A549 (cell line): ENCODE measurements at regions not wholly inside any gene's neighbourhood (a gene's known extent, or its start where the extent isn't known, plus 50 kb on each side); places are given as distances from the start of the nearest gene placed in this dataset.

Experiments used
- ATAC-seq, 2 experiments: fragments of 200-7000 bp in 1 of 2; fragments of >200 bp in 1 of 2; cut with Nextera tagmentation in 1 of 2; cut with Tn5 transposase in 1 of 2; 3 replicates each; pipeline versions ENCODE4 v1.8.0 to v1.9.1; 2018 to 2020; ENCODE audit warnings: mild to moderate bottlenecking in 1 of 2, moderate library complexity in 1 of 2
- CTCF ChIA-PET: fragments of 300-600 bp; sonication (Branson Sonifier 250); formaldehyde crosslinking; extraction: SDS; loops from one replicate; lab custom pipeline; 2021; ENCODE audit warnings: antibody characterized with exemption, inconsistent platforms; lab: Yijun Ruan, JAX
- POLR2A ChIA-PET: fragments of 350-600 bp; formaldehyde crosslinking; extraction: SDS; loops from one replicate; lab custom pipeline; 2021; ENCODE audit warnings: antibody characterized with exemption, inconsistent platforms; lab: Yijun Ruan, JAX
- DNase-seq, 2 experiments: peaks; one replicate each; pipeline versions ENCODE4 v3.0.0 to v3.0.0-alpha.2; 2011 to 2016; ENCODE audit warnings: low read depth in 1 of 2, low spot score in 1 of 2
- FAIRE-seq: peaks from 2 replicates; lab custom pipeline; 2011; peaks lifted over from hg19 to GRCh38; lab: Jason Lieb, UNC
- H3K27ac ChIP-seq, 2 experiments: fragments of >200 bp; sonication (Bioruptor Twin); formaldehyde crosslinking; 3 replicates each; pipeline ENCODE4 v1.5.1; 2016 to 2017
- H3K4me1 ChIP-seq: fragments of >200 bp; sonication (Bioruptor Twin); formaldehyde crosslinking; 3 replicates; pipeline ENCODE4 v1.6.1; 2016
- H3K4me2 ChIP-seq: fragments of >200 bp; sonication (Bioruptor Twin); formaldehyde crosslinking; 3 replicates; pipeline ENCODE4 v1.6.1; 2016
- H3K4me3 ChIP-seq: fragments of >200 bp; sonication (Bioruptor Twin); formaldehyde crosslinking; 3 replicates; pipeline ENCODE4 v1.5.1; 2016
- H3K9me3 ChIP-seq: fragments of >200 bp; sonication (Bioruptor Twin); formaldehyde crosslinking; 3 replicates; pipeline ENCODE4 v1.6.1; 2016
- BHLHE40 ChIP-seq: IDR thresholded peaks from 2 replicates; pipeline ENCODE4 v1.6.1; 2012; ENCODE audit warnings: low read depth, low read length, inconsistent platforms
- CBX2 ChIP-seq: fragments of 200-600 bp; sonication (generic); IDR thresholded peaks from 2 replicates; pipeline ENCODE4 v1.6.1; 2016; ENCODE audit warnings: low read depth, mild to moderate bottlenecking, borderline replicate concordance
- CBX8 ChIP-seq: fragments of 200-600 bp; sonication (generic); IDR thresholded peaks from 2 replicates; pipeline ENCODE4 v1.6.1; 2016
- CHD4 ChIP-seq: fragments of 200-600 bp; sonication (generic); IDR thresholded peaks from 2 replicates; pipeline ENCODE4 v1.6.1; 2016; ENCODE audit warnings: antibody characterized with exemption, mild to moderate bottlenecking, borderline replicate concordance
- EHMT2 ChIP-seq: fragments of 200-600 bp; sonication (generic); IDR thresholded peaks from 2 replicates; pipeline ENCODE4 v1.6.1; 2016; ENCODE audit warnings: antibody characterized with exemption, low read depth, mild to moderate bottlenecking, moderate library complexity
- EP300 ChIP-seq, 2 experiments: fragments of >200 bp; sonication (Bioruptor Twin); formaldehyde crosslinking; IDR thresholded peaks; 2 replicates in 1 of 2; 3 replicates in 1 of 2; pipeline ENCODE4 v1.6.1; 2016 to 2017
- FOSB ChIP-seq: fragments of 250-450 bp; sonication (Bioruptor Pico); IDR thresholded peaks from 2 replicates; pipeline ENCODE4 v1.5.0; 2020; ENCODE audit warnings: mild to moderate bottlenecking, moderate library complexity
- FOXS1 ChIP-seq: fragments of 250-450 bp; sonication (Bioruptor Pico); IDR thresholded peaks from 2 replicates; pipeline ENCODE4 v1.5.0; 2020; ENCODE audit warnings: mild to moderate bottlenecking, moderate library complexity
- JUN ChIP-seq, 2 experiments: fragments of >200 bp; sonication (Bioruptor Twin); formaldehyde crosslinking; IDR thresholded peaks; 2 replicates in 1 of 2; 3 replicates in 1 of 2; pipeline ENCODE4 v1.6.1; 2016 to 2017
- KDM1A ChIP-seq: fragments of 200-600 bp; sonication (generic); IDR thresholded peaks from 2 replicates; pipeline ENCODE4 v1.6.1; 2016; ENCODE audit warnings: low read depth, mild to moderate bottlenecking
- MAFK ChIP-seq: fragments of 450-650 bp; IDR thresholded peaks from 2 replicates; pipeline ENCODE4 v1.6.1; 2014; ENCODE audit not compliant: partially characterized antibody
- MYC ChIP-seq: IDR thresholded peaks from 2 replicates; pipeline ENCODE4 v1.6.1; 2012; ENCODE audit warnings: mild to moderate bottlenecking, inconsistent platforms, low read length, improper control_type of control experiment, borderline replicate concordance
- NPAS2 ChIP-seq: fragments of 250-450 bp; sonication (Bioruptor Pico); IDR thresholded peaks from 2 replicates; pipeline ENCODE4 v1.8.0; 2022; ENCODE audit warnings: mild to moderate bottlenecking, moderate library complexity, borderline replicate concordance
- NR3C1 ChIP-seq: fragments of >200 bp; sonication (Bioruptor Twin); formaldehyde crosslinking; IDR thresholded peaks from 3 replicates; pipeline ENCODE4 v1.6.1; 2017
- PHF8 ChIP-seq: fragments of 200-600 bp; sonication (generic); IDR thresholded peaks from 2 replicates; pipeline ENCODE4 v1.6.1; 2016; ENCODE audit warnings: low read depth, mild to moderate bottlenecking, antibody characterized with exemption, moderate library complexity, borderline replicate concordance
- POLR2A ChIP-seq: IDR thresholded peaks from 2 replicates; pipeline ENCODE4 v1.6.1; 2012; ENCODE audit warnings: mild to moderate bottlenecking, low read length
- RARB ChIP-seq: fragments of 250-450 bp; sonication (Bioruptor Pico); IDR thresholded peaks from 2 replicates; pipeline ENCODE4 v1.8.0; 2021; ENCODE audit warnings: mild to moderate bottlenecking, moderate library complexity
- RCOR1 ChIP-seq: fragments of 150-350 bp; IDR thresholded peaks from 2 replicates; pipeline ENCODE4 v1.6.1; 2014; ENCODE audit warnings: antibody characterized with exemption, low read length, low read depth
- SMC3 ChIP-seq: fragments of >200 bp; sonication (Bioruptor Twin); formaldehyde crosslinking; IDR thresholded peaks from 3 replicates; pipeline ENCODE4 v1.6.1; 2018; ENCODE audit warnings: inconsistent platforms
- ZFP36 ChIP-seq: fragments of 450-650 bp; IDR thresholded peaks from 2 replicates; pipeline ENCODE4 v1.6.1; 2014; ENCODE audit warnings: borderline replicate concordance; ENCODE audit not compliant: partially characterized antibody
- ZSCAN20 ChIP-seq: fragments of 250-450 bp; sonication (Bioruptor Pico); IDR thresholded peaks from 2 replicates; pipeline ENCODE4 v1.8.0; 2022; ENCODE audit warnings: mild to moderate bottlenecking, moderate library complexity
- WGBS: methylation state at CpG from one replicate; pipeline ENCODE4 v1.1.6; 2017; ENCODE audit errors: missing lambda C conversion rate; 5-methylcytosine and 5-hydroxymethylcytosine counted together
- TF ChIP-seq, protein P1 (sequence below): fragments of 250-450 bp; sonication (Bioruptor Pico); IDR thresholded peaks from 2 replicates; pipeline ENCODE4 v1.5.0; 2021; ENCODE audit warnings: mild to moderate bottlenecking, moderate library complexity, borderline replicate concordance
- TF ChIP-seq, protein P2 (sequence below): fragments of >200 bp; sonication (Bioruptor Twin); formaldehyde crosslinking; IDR thresholded peaks from 3 replicates; pipeline ENCODE4 v1.6.1; 2016
- TF ChIP-seq, protein P3 (sequence below): fragments of >200 bp; sonication (Bioruptor Twin); formaldehyde crosslinking; IDR thresholded peaks from 2 replicates; pipeline ENCODE4 v1.6.1; 2016
- TF ChIP-seq, protein P4 (sequence below): IDR thresholded peaks from 2 replicates; pipeline ENCODE4 v1.6.1; 2012
- TF ChIP-seq, protein P5 (sequence below): fragments of 200-600 bp; sonication (generic); IDR thresholded peaks from 2 replicates; pipeline ENCODE4 v1.6.1; 2016; ENCODE audit warnings: antibody characterized with exemption, mild to moderate bottlenecking, moderate library complexity

DNA sequence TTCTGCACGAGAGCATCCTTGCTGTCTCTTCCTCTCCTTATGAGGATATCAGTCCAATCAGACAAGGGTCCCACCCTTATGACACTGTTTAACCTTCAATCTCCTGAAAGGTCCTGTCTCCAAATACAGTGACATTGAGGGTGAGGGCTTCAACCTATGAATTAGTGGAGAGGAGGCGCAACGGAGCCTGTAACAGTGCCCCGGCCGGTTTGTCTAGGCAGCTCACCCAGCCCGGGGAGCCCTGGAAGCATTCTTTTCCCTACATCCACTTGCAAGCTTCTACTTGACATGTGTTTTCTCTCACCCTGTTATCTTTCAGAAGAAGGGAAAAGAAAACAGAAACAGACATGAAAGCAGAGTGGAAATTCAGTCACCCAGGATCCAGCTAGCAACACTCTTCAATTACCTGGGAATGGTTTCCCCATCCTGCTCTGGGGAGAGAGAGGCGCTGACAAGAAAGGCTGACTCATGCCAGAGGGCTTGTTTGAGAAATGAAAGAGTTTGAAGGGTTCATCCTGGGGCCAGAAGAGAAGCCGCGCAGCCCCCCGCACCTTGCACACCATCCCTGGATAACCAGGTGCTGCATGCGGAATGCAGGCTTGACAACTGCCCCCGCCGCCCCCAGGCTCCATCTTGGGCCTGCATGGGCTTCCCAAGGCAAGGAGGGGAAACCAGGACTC, 394.9 kb downstream of the NPHP4 start:
- H3K27ac ChIP-seq, result no peak overlapping the region
- H3K9me3 ChIP-seq, result no peaks in the 10 kb centered on the region
- ChIA-PET CTCF (interaction anchor here (1.5 kb wide), 1 partner anchor 11 kb away, joined by 3 read pairs; no protein-coding TSS in a partner anchor), POLR2A (no interaction called here)
- FAIRE-seq, result no peak
- no peaks in the 10 kb centered on the region for H3K4me1 ChIP-seq
- no peak overlapping the region for H3K4me2 ChIP-seq
- WGBS, result 51% methylated on average over 11 of the region's 13 CpGs
- ATAC-seq, result no peak
- no peak overlapping the region for H3K4me3 ChIP-seq
- TF ChIP-seq, protein P1, sequence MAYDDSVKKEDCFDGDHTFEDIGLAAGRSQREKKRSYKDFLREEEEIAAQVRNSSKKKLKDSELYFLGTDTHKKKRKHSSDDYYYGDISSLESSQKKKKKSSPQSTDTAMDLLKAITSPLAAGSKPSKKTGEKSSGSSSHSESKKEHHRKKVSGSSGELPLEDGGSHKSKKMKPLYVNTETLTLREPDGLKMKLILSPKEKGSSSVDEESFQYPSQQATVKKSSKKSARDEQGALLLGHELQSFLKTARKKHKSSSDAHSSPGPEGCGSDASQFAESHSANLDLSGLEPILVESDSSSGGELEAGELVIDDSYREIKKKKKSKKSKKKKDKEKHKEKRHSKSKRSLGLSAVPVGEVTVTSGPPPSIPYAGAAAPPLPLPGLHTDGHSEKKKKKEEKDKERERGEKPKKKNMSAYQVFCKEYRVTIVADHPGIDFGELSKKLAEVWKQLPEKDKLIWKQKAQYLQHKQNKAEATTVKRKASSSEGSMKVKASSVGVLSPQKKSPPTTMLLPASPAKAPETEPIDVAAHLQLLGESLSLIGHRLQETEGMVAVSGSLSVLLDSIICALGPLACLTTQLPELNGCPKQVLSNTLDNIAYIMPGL (CRISPR knock-in tag), result no peak
- TF ChIP-seq RARB (CRISPR knock-in tag), result no peak
- no peak for TF ChIP-seq CBX8
- TF ChIP-seq CBX2, result no peak
- TF ChIP-seq KDM1A, result no peak
- TF ChIP-seq EHMT2, result no peak
- no peak for TF ChIP-seq SMC3
- TF ChIP-seq RCOR1, result no peak
- no peak for TF ChIP-seq FOXS1
- TF ChIP-seq POLR2A, result no peak
- no peak for TF ChIP-seq JUN (IDR thresholded peaks at IDR 0.05)
- TF ChIP-seq, protein P2, sequence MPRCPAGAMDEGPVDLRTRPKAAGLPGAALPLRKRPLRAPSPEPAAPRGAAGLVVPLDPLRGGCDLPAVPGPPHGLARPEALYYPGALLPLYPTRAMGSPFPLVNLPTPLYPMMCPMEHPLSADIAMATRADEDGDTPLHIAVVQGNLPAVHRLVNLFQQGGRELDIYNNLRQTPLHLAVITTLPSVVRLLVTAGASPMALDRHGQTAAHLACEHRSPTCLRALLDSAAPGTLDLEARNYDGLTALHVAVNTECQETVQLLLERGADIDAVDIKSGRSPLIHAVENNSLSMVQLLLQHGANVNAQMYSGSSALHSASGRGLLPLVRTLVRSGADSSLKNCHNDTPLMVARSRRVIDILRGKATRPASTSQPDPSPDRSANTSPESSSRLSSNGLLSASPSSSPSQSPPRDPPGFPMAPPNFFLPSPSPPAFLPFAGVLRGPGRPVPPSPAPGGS, result no peak
- TF ChIP-seq MAFK, result no peak
- TF ChIP-seq, protein P3, sequence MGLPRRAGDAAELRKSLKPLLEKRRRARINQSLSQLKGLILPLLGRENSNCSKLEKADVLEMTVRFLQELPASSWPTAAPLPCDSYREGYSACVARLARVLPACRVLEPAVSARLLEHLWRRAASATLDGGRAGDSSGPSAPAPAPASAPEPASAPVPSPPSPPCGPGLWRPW, result no peak
- no peak for TF ChIP-seq NPAS2 (CRISPR knock-in tag)
- TF ChIP-seq ZFP36, result no peak
- no peak for TF ChIP-seq MYC
- TF ChIP-seq, all 56 proteins: peak for 0
- DNase-seq, result no peak

DNA sequence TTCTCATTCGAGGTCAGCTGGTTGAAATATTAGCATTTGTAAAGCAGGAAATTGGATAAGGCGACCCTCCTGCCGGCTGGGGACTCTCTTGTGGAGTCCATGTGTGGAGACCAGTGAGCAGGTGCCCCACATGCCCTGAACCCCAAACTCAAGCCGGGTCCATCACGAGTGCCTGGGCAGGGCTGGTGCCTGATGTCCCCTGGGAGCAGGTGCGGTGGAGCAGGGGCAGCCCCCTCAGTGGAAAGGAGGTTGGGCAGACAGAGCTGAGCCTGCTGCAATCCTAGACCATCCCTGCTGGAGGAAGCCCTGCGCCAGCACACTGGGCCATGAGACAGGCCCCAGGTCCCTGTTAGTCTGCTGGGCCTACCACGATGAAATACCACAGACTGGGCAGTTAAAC, 395.6 kb downstream of the NPHP4 start:
- Histone ChIP-seq H3K27ac (no peak overlapping the region), H3K4me2 (no peak overlapping the region), H3K4me3 (no peak overlapping the region), H3K4me1 (no peaks in the 10 kb centered on the region), H3K9me3 (no peaks in the 10 kb centered on the region; the same call in 2 of the 3 replicates)
- no peak for ATAC-seq
- ChIA-PET CTCF (no interaction called here), POLR2A (no interaction called here)
- WGBS, result 37% methylated on average over 6 of the region's 8 CpGs
- TF ChIP-seq KDM1A (no peak), ZSCAN20 (CRISPR knock-in tag) (no peak), RCOR1 (no peak), BHLHE40 (no peak), POLR2A (no peak), NR3C1 (no peak), FOSB (CRISPR knock-in tag) (no peak), CHD4 (no peak), EP300 (IDR thresholded peaks at IDR 0.05) (no peak), PHF8 (no peak)
- TF ChIP-seq, protein P4, sequence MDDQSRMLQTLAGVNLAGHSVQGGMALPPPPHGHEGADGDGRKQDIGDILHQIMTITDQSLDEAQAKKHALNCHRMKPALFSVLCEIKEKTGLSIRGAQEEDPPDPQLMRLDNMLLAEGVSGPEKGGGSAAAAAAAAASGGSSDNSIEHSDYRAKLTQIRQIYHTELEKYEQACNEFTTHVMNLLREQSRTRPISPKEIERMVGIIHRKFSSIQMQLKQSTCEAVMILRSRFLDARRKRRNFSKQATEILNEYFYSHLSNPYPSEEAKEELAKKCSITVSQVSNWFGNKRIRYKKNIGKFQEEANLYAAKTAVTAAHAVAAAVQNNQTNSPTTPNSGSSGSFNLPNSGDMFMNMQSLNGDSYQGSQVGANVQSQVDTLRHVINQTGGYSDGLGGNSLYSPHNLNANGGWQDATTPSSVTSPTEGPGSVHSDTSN, result no peak
- TF ChIP-seq, protein P5, sequence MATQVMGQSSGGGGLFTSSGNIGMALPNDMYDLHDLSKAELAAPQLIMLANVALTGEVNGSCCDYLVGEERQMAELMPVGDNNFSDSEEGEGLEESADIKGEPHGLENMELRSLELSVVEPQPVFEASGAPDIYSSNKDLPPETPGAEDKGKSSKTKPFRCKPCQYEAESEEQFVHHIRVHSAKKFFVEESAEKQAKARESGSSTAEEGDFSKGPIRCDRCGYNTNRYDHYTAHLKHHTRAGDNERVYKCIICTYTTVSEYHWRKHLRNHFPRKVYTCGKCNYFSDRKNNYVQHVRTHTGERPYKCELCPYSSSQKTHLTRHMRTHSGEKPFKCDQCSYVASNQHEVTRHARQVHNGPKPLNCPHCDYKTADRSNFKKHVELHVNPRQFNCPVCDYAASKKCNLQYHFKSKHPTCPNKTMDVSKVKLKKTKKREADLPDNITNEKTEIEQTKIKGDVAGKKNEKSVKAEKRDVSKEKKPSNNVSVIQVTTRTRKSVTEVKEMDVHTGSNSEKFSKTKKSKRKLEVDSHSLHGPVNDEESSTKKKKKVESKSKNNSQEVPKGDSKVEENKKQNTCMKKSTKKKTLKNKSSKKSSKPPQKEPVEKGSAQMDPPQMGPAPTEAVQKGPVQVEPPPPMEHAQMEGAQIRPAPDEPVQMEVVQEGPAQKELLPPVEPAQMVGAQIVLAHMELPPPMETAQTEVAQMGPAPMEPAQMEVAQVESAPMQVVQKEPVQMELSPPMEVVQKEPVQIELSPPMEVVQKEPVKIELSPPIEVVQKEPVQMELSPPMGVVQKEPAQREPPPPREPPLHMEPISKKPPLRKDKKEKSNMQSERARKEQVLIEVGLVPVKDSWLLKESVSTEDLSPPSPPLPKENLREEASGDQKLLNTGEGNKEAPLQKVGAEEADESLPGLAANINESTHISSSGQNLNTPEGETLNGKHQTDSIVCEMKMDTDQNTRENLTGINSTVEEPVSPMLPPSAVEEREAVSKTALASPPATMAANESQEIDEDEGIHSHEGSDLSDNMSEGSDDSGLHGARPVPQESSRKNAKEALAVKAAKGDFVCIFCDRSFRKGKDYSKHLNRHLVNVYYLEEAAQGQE, result no peak
- no peak for FAIRE-seq
- DNase-seq, result no peak
